Testis (tissue), 2 donors: ENCODE measurements at regions not wholly inside any gene's neighbourhood (a gene's known extent, or its start where the extent isn't known, plus 50 kb on each side); places are given as distances from the start of the nearest gene placed in this dataset.

Source experiments
- DNase-seq: peaks from one replicate; pipeline ENCODE4 v3.0.0-alpha.2; 2019
- H3K27ac ChIP-seq, 2 donors: fragments of 200-600 bp; sonication (generic); one replicate each; pipeline ENCODE4 v1.5.1; 2019
- H3K27me3 ChIP-seq: fragments of 200-600 bp; sonication (generic); one replicate; pipeline ENCODE4 v1.5.1; 2019
- H3K36me3 ChIP-seq: fragments of 200-600 bp; sonication (generic); one replicate; pipeline ENCODE4 v1.5.1; 2017; ENCODE audit warnings: low read depth; ENCODE audit errors: missing control alignments
- H3K4me1 ChIP-seq: fragments of 200-600 bp; sonication (generic); one replicate; pipeline ENCODE4 v1.5.1; 2019
- H3K4me3 ChIP-seq, 2 donors: fragments of 200-600 bp; sonication (generic); one replicate each; pipeline ENCODE4 v1.5.1; 2017 to 2019
- H3K9me3 ChIP-seq: fragments of 200-600 bp; sonication (generic); one replicate; pipeline ENCODE4 v1.5.1; 2017
- CTCF ChIP-seq, 3 experiments: fragments of 450-650 bp in 2 of 3; fragments of 200-600 bp in 1 of 3; sonication (generic) in 1 of 3; IDR thresholded peaks; one replicate each; pipeline ENCODE4 v1.5.1; 2016 to 2019; ENCODE audit warnings: antibody characterized with exemption in 3 of 3, mild to moderate bottlenecking in 2 of 3, moderate library complexity in 1 of 3
- POLR2A ChIP-seq: fragments of 450-650 bp; IDR thresholded peaks from one replicate; pipeline ENCODE4 v1.6.1; 2017; ENCODE audit warnings: antibody characterized with exemption, mild to moderate bottlenecking, moderate library complexity
- WGBS, 2 donors: methylation state at CpG; one replicate each; pipeline ENCODE4 v1.1.5; 2018; 5-methylcytosine and 5-hydroxymethylcytosine counted together
- intact Hi-C: fragments of 100-400 bp; cut with DNase I; formaldehyde crosslinking; loops from one replicate; pipeline ENCODE4 v1.15.1; 2023; ENCODE audit warnings: low total_unique reads

- peaks cover 16% of the 10 kb centered on the region for H3K4me1 ChIP-seq
- no peak overlapping the region for H3K27ac ChIP-seq
- DNase-seq: peak; percentile 48
- TF ChIP-seq POLR2A (no peak), CTCF (IDR thresholded peaks at IDR 0.05) (no peak)
- no peaks in the 10 kb centered on the region for H3K9me3 ChIP-seq
- WGBS, 2 donors: 34 to 44% methylated on average over 12 of the region's 12 CpGs
- no peaks in the 10 kb centered on the region for H3K36me3 ChIP-seq
- H3K4me3 ChIP-seq: no peak overlapping the region
- no peaks in the 10 kb centered on the region for H3K27me3 ChIP-seq
- intact Hi-C loops: no loop called here
These were observed 129.7 kb upstream of the MYCN start for GRCh38 chr2:15810477-15811150.

GRCh38 chr2:15811367-15811766, 129.0 kb upstream of the MYCN start:
- TF ChIP-seq POLR2A (no peak), CTCF (IDR thresholded peaks at IDR 0.05) (no peak)
- peaks cover 16% of the 10 kb centered on the region for H3K4me1 ChIP-seq
- DNase-seq: no peak
- H3K36me3 ChIP-seq: no peaks in the 10 kb centered on the region
- WGBS, 2 donors: 54 to 66% methylated on average over 2 to 8 of the region's 8 CpGs
- intact Hi-C loops: no loop called here
- no peaks in the 10 kb centered on the region for H3K9me3 ChIP-seq
- no peak overlapping the region for H3K4me3 ChIP-seq
- no peaks in the 10 kb centered on the region for H3K27me3 ChIP-seq
- H3K27ac ChIP-seq: no peak overlapping the region

- TF ChIP-seq POLR2A (no peak), CTCF (IDR thresholded peaks at IDR 0.05) (no peak)
- no peak overlapping the region for H3K27ac ChIP-seq
- intact Hi-C loops: no loop called here
- no peaks in the 10 kb centered on the region for H3K36me3 ChIP-seq
- WGBS, 2 donors: 51 to 58% methylated on average over 10 of the region's 10 CpGs
- H3K4me3 ChIP-seq: no peak overlapping the region
- H3K27me3 ChIP-seq: no peaks in the 10 kb centered on the region
- no peaks in the 10 kb centered on the region for H3K9me3 ChIP-seq
- H3K4me1 ChIP-seq: peaks cover 23% of the 10 kb centered on the region
- DNase-seq: no peak
These were observed 128.1 kb upstream of the MYCN start for GRCh38 chr2:15812187-15812780.

- Histone ChIP-seq H3K4me3 (no peak overlapping the region), H3K9me3 (no peaks in the 10 kb centered on the region), H3K4me1 (peaks cover 23% of the 10 kb centered on the region), H3K27ac (no peak overlapping the region), H3K27me3 (no peaks in the 10 kb centered on the region), H3K36me3 (no peaks in the 10 kb centered on the region)
- TF ChIP-seq CTCF (IDR thresholded peaks at IDR 0.05): no peak
- no peak for TF ChIP-seq POLR2A
- 89 to 95% methylated on average over 7 of the region's 7 CpGs for WGBS, 2 donors
- intact Hi-C loops: no loop called here
- no peak for DNase-seq
These were observed 126.7 kb upstream of the MYCN start for GRCh38 chr2:15813481-15814266.
